Trophoblast cell (in vitro differentiated cells and primary cell): ENCODE measurements at regions not wholly inside any gene's neighbourhood (a gene's known extent, or its start where the extent isn't known, plus 50 kb on each side); places are given as distances from the start of the nearest gene placed in this dataset.

ENCODE experiments used
- DNase-seq, 2 donors: peaks; one replicate each; pipeline ENCODE4 v3.0.0-alpha.2; 2016
- H2AFZ ChIP-seq: 2 replicates; pipeline ENCODE4 v1.6.1; 2013; ENCODE audit warnings: low read length, moderate library complexity, mild to moderate bottlenecking; ENCODE audit not compliant: insufficient read depth, poor library complexity
- H2AK5ac ChIP-seq: 2 replicates; pipeline ENCODE4 v1.6.1; 2013; ENCODE audit warnings: mild to moderate bottlenecking, low read length
- H2BK120ac ChIP-seq: 2 replicates; pipeline ENCODE4 v1.6.1; 2013; ENCODE audit warnings: low read length, mild to moderate bottlenecking, moderate library complexity; ENCODE audit not compliant: insufficient read depth, poor library complexity
- H2BK12ac ChIP-seq: 2 replicates; pipeline ENCODE4 v1.6.1; 2013; ENCODE audit warnings: mild to moderate bottlenecking, low read length, moderate library complexity
- H2BK5ac ChIP-seq: 2 replicates; pipeline ENCODE4 v1.6.1; 2013; ENCODE audit warnings: low read length, low read depth, moderate library complexity, mild to moderate bottlenecking; ENCODE audit not compliant: poor library complexity
- H3K14ac ChIP-seq: 2 replicates; pipeline ENCODE4 v1.6.1; 2013; ENCODE audit warnings: mild to moderate bottlenecking, low read length
- H3K18ac ChIP-seq: 2 replicates; pipeline ENCODE4 v1.6.1; 2013; ENCODE audit warnings: mild to moderate bottlenecking, low read length
- H3K23ac ChIP-seq: 2 replicates; pipeline ENCODE4 v1.6.1; 2013; ENCODE audit warnings: low read length
- H3K27ac ChIP-seq: 2 replicates; pipeline ENCODE4 v1.5.1; 2013; ENCODE audit warnings: low read depth, mild to moderate bottlenecking, inconsistent platforms, low read length, moderate library complexity
- H3K27me3 ChIP-seq: 2 replicates; pipeline ENCODE4 v1.6.1; 2013; ENCODE audit warnings: inconsistent platforms, mild to moderate bottlenecking, low read length, moderate library complexity; ENCODE audit not compliant: insufficient read depth
- H3K36me3 ChIP-seq, 2 experiments: 1 replicate in 1 of 2; 2 replicates in 1 of 2; pipeline ENCODE4 v1.6.1; 2013; ENCODE audit warnings: low read length in 2 of 2, mild to moderate bottlenecking in 2 of 2, moderate library complexity in 1 of 2; ENCODE audit not compliant: insufficient read depth in 2 of 2, control insufficient read depth in 1 of 2
- H3K4ac ChIP-seq: 2 replicates; pipeline ENCODE4 v1.6.1; 2013; ENCODE audit warnings: low read depth, mild to moderate bottlenecking, low read length, moderate library complexity
- H3K4me1 ChIP-seq, 2 experiments: 1 replicate in 1 of 2; 2 replicates in 1 of 2; pipeline ENCODE4 v1.6.1; 2013; ENCODE audit warnings: low read length in 2 of 2, mild to moderate bottlenecking in 2 of 2, moderate library complexity in 1 of 2; ENCODE audit not compliant: insufficient read depth in 2 of 2, control insufficient read depth in 1 of 2
- H3K4me2 ChIP-seq: 2 replicates; pipeline ENCODE4 v1.6.1; 2013; ENCODE audit warnings: inconsistent platforms, mild to moderate bottlenecking, low read length, moderate library complexity
- H3K4me3 ChIP-seq: 2 replicates; pipeline ENCODE4 v1.5.1; 2013; ENCODE audit warnings: mild to moderate bottlenecking, low read depth, low read length, inconsistent platforms
- H3K79me1 ChIP-seq: one replicate; pipeline ENCODE4 v1.6.1; 2013; ENCODE audit warnings: low read length
- H3K79me2 ChIP-seq: 2 replicates; pipeline ENCODE4 v1.6.1; 2013; ENCODE audit warnings: low read length, mild to moderate bottlenecking; ENCODE audit not compliant: control insufficient read depth, insufficient read depth, poor library complexity
- H3K9ac ChIP-seq: 2 replicates; pipeline ENCODE4 v1.6.1; 2013; ENCODE audit warnings: mild to moderate bottlenecking, low read length
- H3K9me3 ChIP-seq: 2 replicates; pipeline ENCODE4 v1.6.1; 2013; ENCODE audit warnings: low read depth, mild to moderate bottlenecking, control low read depth, inconsistent platforms, low read length; ENCODE audit not compliant: insufficient read depth
- H4K12ac ChIP-seq: 2 replicates; pipeline ENCODE4 v1.6.1; 2013; ENCODE audit warnings: low read depth, mild to moderate bottlenecking, low read length, moderate library complexity
- H4K8ac ChIP-seq: 2 replicates; pipeline ENCODE4 v1.6.1; 2013; ENCODE audit warnings: low read depth, mild to moderate bottlenecking, low read length, moderate library complexity
- H4K91ac ChIP-seq: one replicate; pipeline ENCODE4 v1.6.1; 2013; ENCODE audit warnings: low read depth, mild to moderate bottlenecking, low read length, moderate library complexity
- WGBS: extraction: QIAGEN DNeasy Blood & Tissue Kit; methylation state at CpG from one replicate; pipeline ENCODE4 v1.1.7; 2013; ENCODE audit warnings: missing lambda C conversion rate; ENCODE audit not compliant: insufficient read length, insufficient coverage; ENCODE audit errors: extremely low coverage; 5-methylcytosine and 5-hydroxymethylcytosine counted together

DNA sequence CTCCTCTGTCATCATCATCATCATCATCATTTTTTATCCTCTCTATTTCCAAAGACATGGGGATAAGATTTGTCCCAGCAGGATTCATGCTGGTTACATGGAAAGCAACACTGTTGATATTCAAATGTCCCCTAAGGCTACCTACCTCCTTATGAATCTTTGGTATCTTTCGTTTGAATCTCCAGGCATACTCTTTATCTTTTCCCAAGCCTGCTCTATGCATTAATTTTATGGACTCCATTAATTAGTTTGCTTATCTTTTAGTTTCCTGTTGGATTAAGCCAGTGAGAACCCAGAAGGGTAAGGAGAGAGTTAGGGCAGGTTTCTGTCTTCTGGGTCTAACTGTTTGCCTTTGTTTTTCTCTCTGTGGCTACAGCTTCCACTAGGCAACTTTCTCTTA, 129.6 kb upstream of the GOT2 start:
- Histone ChIP-seq H2BK12ac (no peak overlapping the region), H3K4ac (no peak overlapping the region), H3K79me2 (no peaks in the 10 kb centered on the region), H3K36me3 (no peaks in the 10 kb centered on the region), H3K9me3 (no peaks in the 10 kb centered on the region), H2AK5ac (no peak overlapping the region), H4K12ac (no peak overlapping the region), H3K14ac (no peak overlapping the region), H2BK120ac (no peak overlapping the region), H3K23ac (no peak overlapping the region), H3K79me1 (no peaks in the 10 kb centered on the region), H3K27me3 (no peaks in the 10 kb centered on the region), H3K4me3 (no peak overlapping the region), H3K9ac (no peak overlapping the region), H4K91ac (no peak overlapping the region), H3K4me1 (no peaks in the 10 kb centered on the region), H2AFZ (no peak overlapping the region), H3K27ac (no peak overlapping the region), H3K4me2 (no peak overlapping the region), H4K8ac (no peak overlapping the region), H3K18ac (no peak overlapping the region), H2BK5ac (no peak overlapping the region)
- no peak for DNase-seq
- WGBS = no CpG with 5 or more reads among the region's 1 CpG

DNA sequence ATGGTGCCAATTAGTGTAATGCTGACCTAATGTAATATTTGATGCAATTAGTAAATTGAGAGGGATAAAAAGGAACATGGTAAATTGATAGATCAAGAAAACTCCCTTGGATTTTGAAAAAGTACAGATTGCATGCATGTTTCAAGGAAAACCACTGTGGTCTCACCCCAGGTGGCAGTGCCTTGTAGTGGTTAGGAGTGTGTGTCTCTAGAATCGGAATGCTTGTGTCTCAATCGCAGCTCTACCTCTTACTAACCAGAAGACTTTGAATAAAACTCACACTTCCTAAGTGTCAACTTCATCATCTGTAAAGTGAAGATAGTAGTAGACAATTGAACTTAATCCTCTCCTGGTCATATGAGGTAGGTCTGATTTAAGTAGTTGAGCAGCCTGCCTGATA, 128.9 kb upstream of the GOT2 start:
- H3K9me3 ChIP-seq = no peaks in the 10 kb centered on the region
- H2BK120ac ChIP-seq = no peak overlapping the region
- H3K27me3 ChIP-seq = no peaks in the 10 kb centered on the region
- H4K12ac ChIP-seq = no peak overlapping the region
- H3K36me3 ChIP-seq = no peaks in the 10 kb centered on the region
- H3K23ac ChIP-seq = no peak overlapping the region
- no peak overlapping the region for H3K4me2 ChIP-seq
- no CpG with 5 or more reads among the region's 2 CpGs for WGBS
- H3K79me1 ChIP-seq = no peaks in the 10 kb centered on the region
- H4K91ac ChIP-seq = no peak overlapping the region
- H3K27ac ChIP-seq = no peak overlapping the region
- no peak overlapping the region for H3K9ac ChIP-seq
- H4K8ac ChIP-seq = no peak overlapping the region
- H3K4me3 ChIP-seq = no peak overlapping the region
- H3K4ac ChIP-seq = no peak overlapping the region
- DNase-seq = no peak
- H2BK12ac ChIP-seq = no peak overlapping the region
- no peak overlapping the region for H2AFZ ChIP-seq
- H3K14ac ChIP-seq = no peak overlapping the region
- no peaks in the 10 kb centered on the region for H3K79me2 ChIP-seq
- H3K18ac ChIP-seq = no peak overlapping the region
- H3K4me1 ChIP-seq = no peaks in the 10 kb centered on the region
- no peak overlapping the region for H2BK5ac ChIP-seq
- H2AK5ac ChIP-seq = no peak overlapping the region

- Histone ChIP-seq H2BK120ac (no peak overlapping the region), H2AK5ac (no peak overlapping the region), H3K4me2 (no peak overlapping the region), H3K4ac (no peak overlapping the region), H4K12ac (no peak overlapping the region), H3K9ac (no peak overlapping the region), H3K4me1 (no peaks in the 10 kb centered on the region), H3K23ac (no peak overlapping the region), H2BK12ac (no peak overlapping the region), H3K18ac (no peak overlapping the region), H3K36me3 (no peaks in the 10 kb centered on the region), H3K27ac (no peak overlapping the region), H3K79me2 (no peaks in the 10 kb centered on the region), H3K4me3 (no peak overlapping the region), H4K8ac (no peak overlapping the region), H2AFZ (no peak overlapping the region), H3K27me3 (no peaks in the 10 kb centered on the region), H3K79me1 (no peaks in the 10 kb centered on the region), H4K91ac (no peak overlapping the region), H3K9me3 (no peaks in the 10 kb centered on the region), H2BK5ac (no peak overlapping the region), H3K14ac (no peak overlapping the region)
- no peak for DNase-seq
- WGBS = no CpG with 5 or more reads among the region's 9 CpGs
These were observed 128.4 kb upstream of the GOT2 start for GRCh38 chr16:58862334-58863021.

DNA sequence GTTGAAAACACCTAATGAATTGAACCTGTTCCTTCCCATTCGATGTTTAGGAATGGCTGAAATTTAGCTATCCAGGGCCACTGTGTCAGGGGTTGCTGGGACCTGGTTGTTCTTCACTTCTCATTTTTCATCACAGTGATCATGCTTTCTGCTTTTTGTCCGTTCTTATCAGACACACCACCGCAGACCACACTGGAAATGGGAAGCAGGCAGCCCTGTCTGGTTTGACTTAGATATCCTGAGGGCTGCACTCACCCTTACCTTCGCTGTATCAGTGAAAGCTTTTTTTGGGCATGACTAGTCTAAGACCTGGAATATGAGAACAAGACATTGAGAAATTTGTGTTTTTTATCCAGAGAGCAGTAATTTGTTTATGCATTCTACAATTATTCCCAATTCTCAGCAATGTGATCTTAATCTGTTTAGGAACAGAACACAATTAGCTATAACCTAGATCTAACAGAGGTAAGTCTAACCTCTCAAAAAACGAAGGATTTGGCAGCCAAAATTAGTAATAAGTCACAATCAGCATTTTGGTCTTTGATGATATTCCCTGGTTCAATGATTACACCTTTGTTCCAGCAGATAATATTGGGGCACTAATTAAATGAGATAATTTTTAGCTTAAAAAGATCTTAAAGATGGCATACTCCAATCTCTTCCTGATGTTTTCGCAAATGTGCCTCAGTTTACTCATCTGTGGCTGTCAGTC, 126.0 kb upstream of the GOT2 start:
- Histone ChIP-seq H2BK120ac (no peak overlapping the region), H3K14ac (no peak overlapping the region), H2AFZ (no peak overlapping the region), H3K27me3 (no peaks in the 10 kb centered on the region), H2AK5ac (no peak overlapping the region), H3K9me3 (no peaks in the 10 kb centered on the region), H3K4ac (no peak overlapping the region), H2BK12ac (no peak overlapping the region), H3K18ac (no peak overlapping the region), H3K27ac (no peak overlapping the region), H4K8ac (no peak overlapping the region), H3K9ac (no peak overlapping the region), H3K79me2 (no peaks in the 10 kb centered on the region), H2BK5ac (no peak overlapping the region), H3K36me3 (no peaks in the 10 kb centered on the region), H3K4me2 (no peak overlapping the region), H3K79me1 (no peaks in the 10 kb centered on the region), H3K4me3 (no peak overlapping the region), H4K12ac (no peak overlapping the region), H3K23ac (no peak overlapping the region), H3K4me1 (no peaks in the 10 kb centered on the region), H4K91ac (no peak overlapping the region)
- WGBS = no CpG with 5 or more reads among the region's 6 CpGs
- DNase-seq = no peak
